Prostate gland (tissue), 2 donors: ENCODE measurements at regions not wholly inside any gene's neighbourhood (a gene's known extent, or its start where the extent isn't known, plus 50 kb on each side); places are given as distances from the start of the nearest gene placed in this dataset.

Experiments used
- DNase-seq: peaks from one replicate; pipeline ENCODE4 v3.0.0-alpha.2; 2019; ENCODE audit warnings: low spot score
- H3K27ac ChIP-seq, 2 donors: fragments of 200-600 bp; sonication (generic); 2 replicates each; pipeline ENCODE4 v1.5.1; 2017 to 2019
- H3K27me3 ChIP-seq: fragments of 200-600 bp; sonication (generic); replicated peaks from 2 replicates; pipeline ENCODE4 v1.5.1; 2019; ENCODE audit not compliant: insufficient read depth
- H3K36me3 ChIP-seq, 2 donors: fragments of 200-600 bp; sonication (generic); 1 replicate in 1 of 2; 2 replicates in 1 of 2; pipeline versions ENCODE4 v1.5.1 to v1.8.1; 2017 to 2019
- H3K4me1 ChIP-seq: fragments of 200-600 bp; sonication (generic); replicated peaks from 2 replicates; pipeline ENCODE4 v1.5.1; 2019
- H3K4me3 ChIP-seq, 2 donors: fragments of 200-600 bp; sonication (generic); 2 replicates each; pipeline ENCODE4 v1.5.1; 2017 to 2019
- H3K9me3 ChIP-seq: fragments of 200-600 bp; sonication (generic); 2 replicates; pipeline ENCODE4 v1.5.1; 2017
- POLR2A ChIP-seq: fragments of 450-650 bp; IDR thresholded peaks from one replicate; pipeline ENCODE4 v1.6.1; 2016; ENCODE audit warnings: antibody characterized with exemption, mild to moderate bottlenecking
- POLR2AphosphoS5 ChIP-seq: sonication (generic); formaldehyde crosslinking; IDR thresholded peaks from one replicate; pipeline ENCODE4 v1.6.1; 2017; ENCODE audit warnings: antibody characterized with exemption
- WGBS: methylation state at CpG from one replicate; pipeline ENCODE4 v1.1.5; 2018; 5-methylcytosine and 5-hydroxymethylcytosine counted together
- intact Hi-C: fragments of 100-400 bp; cut with DNase I; formaldehyde crosslinking; loops from one replicate; pipeline ENCODE4 v1.14.2; 2022
- TF ChIP-seq, protein P1 (sequence below), 4 experiments: fragments of 200-600 bp in 2 of 4; fragments of 450-650 bp in 2 of 4; sonication (generic) in 2 of 4; IDR thresholded peaks; 1 replicate in 3 of 4; 2 replicates in 1 of 4; pipeline ENCODE4 v1.5.1; 2016 to 2019; ENCODE audit warnings: antibody characterized with exemption in 4 of 4, mild to moderate bottlenecking in 2 of 4, moderate library complexity in 2 of 4

DNA sequence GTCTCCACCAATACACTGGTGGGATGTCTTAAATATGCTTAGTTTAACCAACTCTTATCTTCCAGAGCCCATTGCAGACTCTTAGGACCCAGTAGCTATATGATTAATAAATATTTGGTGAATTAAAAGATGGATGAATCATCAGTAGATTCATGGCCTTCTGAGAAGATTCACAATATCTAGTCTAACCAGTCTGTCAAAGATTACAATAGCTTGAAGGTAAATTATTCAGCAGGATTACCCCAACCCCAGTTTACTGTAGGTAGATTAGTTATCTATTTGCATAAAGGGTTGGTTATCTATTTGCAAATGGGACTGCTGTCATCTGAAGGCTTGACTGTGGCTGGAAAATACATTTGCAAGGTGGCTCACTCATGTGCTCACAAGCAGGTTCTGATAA lies 239.4 kb upstream of the THRB start:
- Histone ChIP-seq H3K4me1 (no peaks in the 10 kb centered on the region), H3K36me3 (no peaks in the 10 kb centered on the region), H3K4me3 (no peak overlapping the region), H3K27me3 (no peaks in the 10 kb centered on the region), H3K27ac (no peak overlapping the region), H3K9me3 (no peaks in the 10 kb centered on the region)
- intact Hi-C loops, result no loop called here
- TF ChIP-seq POLR2A, result no peak
- TF ChIP-seq, protein P1, sequence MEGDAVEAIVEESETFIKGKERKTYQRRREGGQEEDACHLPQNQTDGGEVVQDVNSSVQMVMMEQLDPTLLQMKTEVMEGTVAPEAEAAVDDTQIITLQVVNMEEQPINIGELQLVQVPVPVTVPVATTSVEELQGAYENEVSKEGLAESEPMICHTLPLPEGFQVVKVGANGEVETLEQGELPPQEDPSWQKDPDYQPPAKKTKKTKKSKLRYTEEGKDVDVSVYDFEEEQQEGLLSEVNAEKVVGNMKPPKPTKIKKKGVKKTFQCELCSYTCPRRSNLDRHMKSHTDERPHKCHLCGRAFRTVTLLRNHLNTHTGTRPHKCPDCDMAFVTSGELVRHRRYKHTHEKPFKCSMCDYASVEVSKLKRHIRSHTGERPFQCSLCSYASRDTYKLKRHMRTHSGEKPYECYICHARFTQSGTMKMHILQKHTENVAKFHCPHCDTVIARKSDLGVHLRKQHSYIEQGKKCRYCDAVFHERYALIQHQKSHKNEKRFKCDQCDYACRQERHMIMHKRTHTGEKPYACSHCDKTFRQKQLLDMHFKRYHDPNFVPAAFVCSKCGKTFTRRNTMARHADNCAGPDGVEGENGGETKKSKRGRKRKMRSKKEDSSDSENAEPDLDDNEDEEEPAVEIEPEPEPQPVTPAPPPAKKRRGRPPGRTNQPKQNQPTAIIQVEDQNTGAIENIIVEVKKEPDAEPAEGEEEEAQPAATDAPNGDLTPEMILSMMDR (IDR thresholded peaks at IDR 0.05), result no peak
- TF ChIP-seq POLR2AphosphoS5, result no peak
- DNase-seq, result no peak

DNA sequence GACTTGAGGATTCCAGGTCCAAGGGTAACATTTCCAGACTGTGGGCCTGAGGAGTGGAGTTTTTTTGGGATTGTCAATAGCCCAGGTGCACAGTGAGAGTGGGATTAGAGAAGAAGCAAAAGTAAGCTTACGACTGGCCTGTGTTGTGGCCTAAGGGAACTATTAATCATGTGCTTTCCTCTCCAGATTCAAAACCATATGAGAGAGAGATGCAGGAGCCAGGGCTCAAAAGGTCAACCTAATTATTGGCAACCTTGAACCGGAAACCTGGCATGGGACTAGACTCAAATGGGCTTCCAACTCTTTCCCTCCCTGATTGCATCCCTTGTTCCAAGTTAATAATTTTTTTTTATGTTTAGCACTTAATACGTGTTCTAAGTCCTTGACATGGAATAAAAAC lies 242.1 kb upstream of the THRB start:
- DNase-seq, result no peak
- H3K27me3 ChIP-seq, result no peaks in the 10 kb centered on the region
- no peak overlapping the region for H3K4me3 ChIP-seq
- no peaks in the 10 kb centered on the region for H3K4me1 ChIP-seq
- H3K36me3 ChIP-seq, result no peaks in the 10 kb centered on the region
- 62% methylated on average over 3 of the region's 3 CpGs for WGBS
- intact Hi-C loops, result no loop called here
- H3K9me3 ChIP-seq, result no peaks in the 10 kb centered on the region
- H3K27ac ChIP-seq, result no peak overlapping the region
- TF ChIP-seq, protein P1 (IDR thresholded peaks at IDR 0.05), result no peak
- TF ChIP-seq POLR2AphosphoS5 (no peak), POLR2A (no peak)

DNA sequence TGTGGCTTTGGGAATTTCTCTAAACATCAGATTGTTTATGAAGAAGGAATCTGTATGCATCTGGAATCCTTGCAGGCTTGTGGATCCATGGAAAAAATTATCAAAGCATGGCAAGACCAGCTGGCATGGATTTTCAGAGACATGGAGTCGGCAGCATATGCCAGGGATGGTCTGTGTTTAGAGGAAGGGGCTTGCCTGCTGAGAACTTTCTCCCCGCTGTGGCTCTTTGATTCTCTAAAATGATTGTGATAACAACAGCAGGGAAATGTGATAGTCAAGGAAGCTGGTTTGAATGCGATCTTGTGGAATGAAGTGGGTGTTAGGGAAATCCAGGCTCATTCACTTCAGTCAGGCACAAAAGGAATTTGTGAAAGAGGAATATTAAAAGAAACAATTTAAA lies 245.7 kb upstream of the THRB start:
- intact Hi-C loops, result no loop called here
- no peak for DNase-seq
- 79% methylated on average over 3 of the region's 3 CpGs for WGBS
- no peak overlapping the region for H3K27ac ChIP-seq
- H3K4me3 ChIP-seq, result no peak overlapping the region
- H3K36me3 ChIP-seq, result no peaks in the 10 kb centered on the region
- H3K4me1 ChIP-seq, result no peaks in the 10 kb centered on the region
- H3K9me3 ChIP-seq, result no peaks in the 10 kb centered on the region
- no peak for TF ChIP-seq POLR2AphosphoS5
- TF ChIP-seq, protein P1 (IDR thresholded peaks at IDR 0.05), result no peak
- no peak for TF ChIP-seq POLR2A
- no peaks in the 10 kb centered on the region for H3K27me3 ChIP-seq

DNA sequence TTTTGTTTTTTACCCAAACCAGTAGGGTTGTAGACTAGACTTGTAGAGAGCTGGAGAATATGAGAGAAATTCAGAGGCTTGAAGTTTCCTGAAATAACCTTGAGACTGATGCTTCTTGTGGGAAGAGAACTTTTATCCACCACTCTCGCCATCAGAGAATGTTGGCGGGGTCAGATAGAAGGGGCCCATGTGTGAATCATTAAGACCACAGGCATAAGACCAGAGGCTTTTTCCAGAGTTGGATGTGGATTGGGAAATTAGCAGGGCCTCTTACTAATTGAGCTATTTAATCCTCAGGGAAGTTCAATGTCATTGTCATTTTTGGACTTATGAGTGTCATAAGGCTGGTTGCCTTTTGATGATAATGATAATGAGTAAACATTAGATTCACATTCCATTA lies 246.9 kb upstream of the THRB start:
- intact Hi-C loops, result no loop called here
- no peaks in the 10 kb centered on the region for H3K36me3 ChIP-seq
- H3K27me3 ChIP-seq, result no peaks in the 10 kb centered on the region
- no peaks in the 10 kb centered on the region for H3K9me3 ChIP-seq
- no peak overlapping the region for H3K4me3 ChIP-seq
- DNase-seq, result no peak
- no peaks in the 10 kb centered on the region for H3K4me1 ChIP-seq
- TF ChIP-seq POLR2AphosphoS5, result no peak
- TF ChIP-seq, protein P1 (IDR thresholded peaks at IDR 0.05), result no peak
- no peak for TF ChIP-seq POLR2A
- WGBS, result 98% methylated on average over 2 of the region's 2 CpGs
- no peak overlapping the region for H3K27ac ChIP-seq

DNA sequence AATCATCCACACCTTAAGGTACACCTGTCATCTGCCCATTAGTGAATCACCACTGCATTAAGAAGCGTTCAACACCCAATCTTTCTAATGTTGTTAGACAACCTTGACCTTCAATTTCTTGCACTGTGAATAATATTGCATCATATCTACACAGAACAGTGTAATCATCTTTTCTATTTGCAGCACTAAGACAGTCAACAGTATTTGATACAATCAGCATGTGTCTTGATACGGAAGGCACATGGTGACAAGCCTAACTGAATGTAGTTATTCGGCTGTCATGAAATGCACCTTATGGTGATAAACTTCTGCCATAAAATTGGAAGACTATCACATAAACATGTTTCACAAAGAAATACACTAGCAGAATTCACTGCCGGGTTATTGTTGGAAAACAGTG lies 253.9 kb upstream of the THRB start:
- no peaks in the 10 kb centered on the region for H3K9me3 ChIP-seq
- TF ChIP-seq, protein P1 (IDR thresholded peaks at IDR 0.05), result no peak
- TF ChIP-seq POLR2AphosphoS5, result no peak
- no peak for TF ChIP-seq POLR2A
- 85% methylated on average over 4 of the region's 4 CpGs for WGBS

More for the DNA sequence above, 253.9 kb upstream of the THRB start:
- no peak overlapping the region for H3K4me3 ChIP-seq
- H3K27me3 ChIP-seq, result no peaks in the 10 kb centered on the region
- H3K4me1 ChIP-seq, result no peaks in the 10 kb centered on the region
- H3K27ac ChIP-seq, result no peak overlapping the region
- no peak for DNase-seq
- no peaks in the 10 kb centered on the region for H3K36me3 ChIP-seq
- intact Hi-C loops, result no loop called here
